NCI-H748 (cell line): ENCODE measurements at regions not wholly inside any gene's neighbourhood (a gene's known extent, or its start where the extent isn't known, plus 50 kb on each side); places are given as distances from the start of the nearest gene placed in this dataset.
A peak's percentile ranks its signal among the peaks of the same experiment; 100 is the strongest.

Source experiments
- DNase-seq: peaks from one replicate; lab custom pipeline; 2025; ENCODE audit not compliant: unreplicated experiment; lab: John Stamatoyannopoulos, UW

GRCh38 chr9:82367929-82368328, 379.4 kb downstream of the SPATA31D1 start:
- no peak for DNase-seq

- DNase-seq = no peak
Measured at GRCh38 chr9:82369251-82369945, 380.8 kb downstream of the SPATA31D1 start.

- no peak for DNase-seq
Measured at GRCh38 chr9:82375041-82375440, 386.5 kb downstream of the SPATA31D1 start.

GRCh38 chr9:82376677-82377232, 388.2 kb downstream of the SPATA31D1 start:
- no peak for DNase-seq

GRCh38 chr9:82382887-82383616, 394.5 kb downstream of the SPATA31D1 start:
- DNase-seq = no peak

- DNase-seq = no peak
Measured at GRCh38 chr9:82385633-82386032, 397.1 kb downstream of the SPATA31D1 start.

- DNase-seq = no peak
Measured at GRCh38 chr9:82397534-82397933, 409.0 kb downstream of the SPATA31D1 start.

- no peak for DNase-seq
Measured at GRCh38 chr9:82404196-82404870, 415.8 kb downstream of the SPATA31D1 start.

- DNase-seq = no peak
Measured at GRCh38 chr9:82404881-82405280, 416.3 kb downstream of the SPATA31D1 start.

GRCh38 chr9:82406456-82407085, 418.0 kb downstream of the SPATA31D1 start:
- DNase-seq = peak; percentile 31

GRCh38 chr9:82410306-82410705, 421.7 kb downstream of the SPATA31D1 start:
- peak; percentile 11 for DNase-seq

GRCh38 chr9:82410866-82411265, 422.3 kb downstream of the SPATA31D1 start:
- no peak for DNase-seq

- no peak for DNase-seq
Measured at GRCh38 chr9:82412586-82413305, 424.2 kb downstream of the SPATA31D1 start.

- DNase-seq = no peak
Measured at GRCh38 chr9:82417501-82417900, 428.9 kb downstream of the SPATA31D1 start.

- no peak for DNase-seq
Measured at GRCh38 chr9:82418334-82418733, 429.8 kb downstream of the SPATA31D1 start.

- no peak for DNase-seq
Measured at GRCh38 chr9:82419696-82420486, 431.3 kb downstream of the SPATA31D1 start.

GRCh38 chr9:82421498-82421897, 432.9 kb downstream of the SPATA31D1 start:
- DNase-seq = no peak

GRCh38 chr9:82423700-82424099, 435.1 kb downstream of the SPATA31D1 start:
- DNase-seq = no peak

- no peak for DNase-seq
Measured at GRCh38 chr9:82424599-82425120, 436.1 kb downstream of the SPATA31D1 start.

- DNase-seq = no peak
Measured at GRCh38 chr9:82431121-82431520, 442.5 kb downstream of the SPATA31D1 start.
